Epithelial cell of prostate (primary cell): ENCODE measurements at regions not wholly inside any gene's neighbourhood (a gene's known extent, or its start where the extent isn't known, plus 50 kb on each side); places are given as distances from the start of the nearest gene placed in this dataset.

ENCODE experiments used
- DNase-seq: peaks from one replicate; pipeline ENCODE4 v3.0.0-alpha.2; 2011; ENCODE audit warnings: low read depth, low spot score
- H3K27ac ChIP-seq: fragments of 450-650 bp; 2 replicates; pipeline ENCODE4 v1.5.1; 2017; ENCODE audit warnings: mild to moderate bottlenecking

- H3K27ac ChIP-seq: no peak overlapping the region
- no peak for DNase-seq
These were observed 54.5 kb downstream of the ADRA2A start for GRCh38 chr10:111131168-111131799.

GRCh38 chr10:111137007-111137406 lies 60.2 kb downstream of the ADRA2A start:
- no peak overlapping the region for H3K27ac ChIP-seq
- DNase-seq: no peak

- H3K27ac ChIP-seq: no peak overlapping the region
- DNase-seq: no peak
These were observed 60.8 kb downstream of the ADRA2A start for GRCh38 chr10:111137587-111137986.

DNA sequence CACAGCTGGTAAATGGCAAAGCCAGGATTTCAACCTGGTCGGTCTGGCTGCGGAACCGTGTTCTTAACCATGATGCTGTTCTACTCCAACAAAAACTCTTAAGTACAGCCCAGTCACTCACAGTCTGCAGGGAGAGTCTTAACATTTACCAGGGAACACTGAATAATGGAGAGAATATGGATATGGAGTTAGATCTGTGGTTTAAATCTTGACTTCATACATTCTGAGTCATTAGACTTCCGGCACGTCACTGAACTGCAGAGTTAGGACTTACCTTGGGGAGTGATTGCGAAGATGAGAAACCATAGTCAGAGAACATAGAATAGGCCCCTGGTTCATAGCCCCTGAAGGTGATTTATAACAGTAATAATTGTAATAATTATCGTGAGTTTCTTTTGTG lies 61.7 kb downstream of the ADRA2A start:
- DNase-seq: no peak
- H3K27ac ChIP-seq: no peak overlapping the region

DNA sequence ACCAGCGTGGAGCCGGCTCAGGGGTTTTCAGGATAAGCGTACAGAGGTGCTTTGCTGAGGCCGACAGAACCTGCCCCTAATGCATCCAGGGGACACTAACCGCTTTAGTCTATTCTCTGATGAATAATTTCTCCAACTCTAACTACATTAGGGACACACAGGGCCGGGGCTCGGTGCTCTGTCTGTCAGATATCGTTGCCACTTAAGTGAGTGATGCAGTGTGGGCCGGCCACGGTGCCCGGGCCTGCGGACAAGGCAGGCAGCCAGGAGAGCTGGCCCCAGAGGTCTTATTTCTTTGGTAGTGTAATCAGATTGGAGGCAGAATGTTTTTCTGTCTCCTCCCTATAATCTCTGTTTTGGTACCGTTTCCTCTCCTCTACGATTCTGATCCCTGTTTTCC lies 62.7 kb downstream of the ADRA2A start:
- DNase-seq: no peak
- H3K27ac ChIP-seq: no peak overlapping the region

- H3K27ac ChIP-seq: no peak overlapping the region
- DNase-seq: no peak
These were observed 65.4 kb downstream of the ADRA2A start for GRCh38 chr10:111142092-111142768.

DNA sequence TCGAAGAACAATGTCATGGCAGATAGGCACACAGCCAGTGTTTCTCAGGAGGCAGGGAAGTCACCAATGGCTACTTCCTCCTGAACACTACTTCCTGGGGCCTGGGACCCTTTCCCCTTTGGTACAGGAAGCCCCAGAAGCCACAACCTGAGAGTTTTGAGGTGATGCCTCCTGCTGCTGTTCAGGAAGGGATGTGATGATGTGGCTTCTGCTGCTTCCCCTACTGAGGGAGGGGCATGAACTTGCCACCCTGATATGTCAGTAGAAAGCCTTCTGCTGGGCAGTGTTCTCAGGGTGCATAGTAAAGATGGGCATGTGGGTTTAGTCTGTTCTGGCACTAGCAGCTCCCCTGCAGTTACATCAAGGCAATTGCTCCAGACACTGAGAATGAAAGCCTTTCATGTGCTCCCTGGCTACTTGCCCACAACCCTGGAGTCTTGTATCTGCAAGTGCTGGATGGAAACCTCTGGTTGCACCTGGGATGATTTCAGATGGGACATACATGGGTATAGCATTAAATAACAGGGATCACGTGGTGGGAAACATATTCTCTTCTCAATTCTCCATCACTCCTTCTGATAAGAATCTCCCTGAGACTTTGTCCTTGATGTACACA lies 69.3 kb downstream of the ADRA2A start:
- DNase-seq: no peak
- H3K27ac ChIP-seq: no peak overlapping the region

DNA sequence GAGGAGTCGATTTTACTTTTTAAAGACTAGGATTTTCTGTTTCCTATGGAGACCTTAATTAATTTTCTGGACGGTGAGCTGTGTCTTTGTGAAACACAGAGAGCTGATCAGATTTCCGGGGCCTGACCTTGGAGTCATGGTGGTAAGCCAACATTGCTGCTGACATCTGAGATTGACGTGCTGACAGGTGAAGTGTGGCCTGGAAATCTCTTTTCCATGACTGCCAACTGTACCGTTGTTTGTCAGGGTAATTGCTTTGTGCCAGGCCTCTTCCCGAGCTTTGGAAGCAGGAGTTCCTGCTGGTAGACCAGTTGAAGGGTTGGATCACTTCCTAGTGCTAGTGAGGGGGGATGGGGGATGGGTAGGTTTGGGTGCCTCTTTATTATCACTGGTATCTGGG lies 71.2 kb downstream of the ADRA2A start:
- DNase-seq: no peak
- no peak overlapping the region for H3K27ac ChIP-seq

GRCh38 chr10:111148440-111148839 lies 71.6 kb downstream of the ADRA2A start:
- no peak for DNase-seq
- no peak overlapping the region for H3K27ac ChIP-seq

DNA sequence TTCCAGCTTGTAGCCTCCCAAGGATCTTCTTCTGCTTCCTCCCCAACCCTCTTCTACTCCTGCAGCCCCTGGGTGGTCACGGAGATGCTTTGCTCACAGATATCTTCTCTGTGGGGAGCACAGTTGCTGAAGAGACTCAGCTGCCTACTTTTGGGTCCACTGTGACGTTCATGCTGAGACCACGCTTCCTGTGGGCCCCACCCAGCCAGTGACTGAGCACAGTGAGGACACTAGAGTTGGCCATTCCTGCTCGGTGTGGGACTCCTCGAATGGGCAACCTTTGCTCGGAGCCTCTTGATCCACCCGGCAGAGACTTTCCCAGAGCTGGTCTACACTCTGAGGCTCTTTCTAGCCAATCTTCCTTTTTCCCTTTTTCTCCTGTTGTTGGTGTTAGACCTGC lies 73.9 kb downstream of the ADRA2A start:
- no peak overlapping the region for H3K27ac ChIP-seq
- DNase-seq: no peak

- DNase-seq: no peak
- H3K27ac ChIP-seq: no peak overlapping the region
These were observed 74.9 kb downstream of the ADRA2A start for GRCh38 chr10:111151595-111152307.

DNA sequence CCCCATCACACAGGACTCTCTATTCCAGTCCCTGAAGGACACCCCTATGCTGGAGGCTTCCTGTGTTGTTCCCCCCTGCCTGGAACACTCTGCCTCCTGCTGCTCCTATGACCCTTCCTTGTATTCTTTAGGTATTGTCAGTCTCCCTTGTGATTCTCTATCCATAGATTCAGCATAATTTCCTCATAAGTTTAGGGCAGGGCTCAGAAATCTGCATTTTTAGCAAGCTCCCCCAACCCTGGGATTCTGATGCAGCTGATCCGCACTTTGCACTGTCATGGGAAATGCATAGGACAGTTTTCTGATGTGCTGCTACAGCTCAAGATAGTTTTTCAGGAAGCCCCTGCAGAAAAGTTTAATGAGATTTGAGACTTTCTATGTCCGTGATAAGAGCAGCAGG lies 79.9 kb downstream of the ADRA2A start:
- no peak overlapping the region for H3K27ac ChIP-seq
- DNase-seq: no peak

DNA sequence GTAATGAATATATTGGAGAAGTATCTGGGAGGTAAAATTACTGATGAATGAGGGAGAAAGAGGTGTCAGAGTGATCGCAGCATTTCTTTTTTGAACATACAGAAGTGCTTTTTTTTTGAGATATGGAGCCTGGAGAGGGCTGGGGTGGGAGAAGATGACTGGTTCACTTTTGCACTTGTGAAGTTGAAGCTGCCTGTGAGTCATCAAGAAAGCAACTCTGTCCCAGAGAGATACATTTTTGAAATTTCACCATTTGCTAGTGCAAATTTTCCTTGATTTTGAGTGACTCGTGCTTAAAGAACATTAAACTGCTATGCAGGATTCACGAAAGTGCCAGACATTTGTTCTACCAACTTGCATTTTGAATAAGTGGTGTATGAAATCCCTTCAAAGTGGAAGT lies 81.8 kb downstream of the ADRA2A start:
- H3K27ac ChIP-seq: no peak overlapping the region
- no peak for DNase-seq

DNA sequence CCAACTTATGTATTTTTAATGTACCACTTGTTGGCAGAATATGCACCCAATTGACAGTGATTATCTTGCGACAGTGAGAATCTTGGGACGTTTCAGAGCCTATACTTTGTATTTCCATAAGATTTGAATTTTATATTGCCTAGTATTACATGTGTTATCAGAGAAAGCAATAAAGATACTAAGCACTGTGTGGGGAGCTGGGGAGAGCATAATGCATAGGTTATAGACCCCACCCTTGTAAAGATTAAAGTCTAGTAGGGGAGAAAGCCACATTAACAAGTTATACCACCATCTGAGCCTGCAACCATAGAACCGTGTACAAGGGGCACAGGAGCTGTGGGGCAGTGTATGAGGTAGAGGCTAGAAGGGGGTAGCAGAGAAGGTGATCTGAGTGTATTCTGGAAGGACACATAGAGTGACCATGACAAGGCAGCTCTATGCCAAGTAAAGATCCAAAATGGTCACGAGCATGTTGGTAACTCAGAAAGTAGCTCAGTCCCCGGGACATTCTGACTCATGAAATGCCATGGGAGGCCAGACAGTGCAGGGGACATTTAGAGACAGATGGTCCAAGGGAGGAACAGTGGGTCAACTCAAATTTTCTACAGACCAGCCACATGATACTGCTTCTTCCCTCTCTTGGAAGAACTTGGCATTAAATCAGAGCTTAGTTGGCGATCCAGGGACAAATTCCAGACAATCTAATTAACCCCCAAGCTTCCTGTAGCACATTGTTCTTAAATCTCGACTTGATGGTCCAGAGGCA lies 84.5 kb downstream of the ADRA2A start:
- DNase-seq: no peak
- H3K27ac ChIP-seq: no peak overlapping the region

DNA sequence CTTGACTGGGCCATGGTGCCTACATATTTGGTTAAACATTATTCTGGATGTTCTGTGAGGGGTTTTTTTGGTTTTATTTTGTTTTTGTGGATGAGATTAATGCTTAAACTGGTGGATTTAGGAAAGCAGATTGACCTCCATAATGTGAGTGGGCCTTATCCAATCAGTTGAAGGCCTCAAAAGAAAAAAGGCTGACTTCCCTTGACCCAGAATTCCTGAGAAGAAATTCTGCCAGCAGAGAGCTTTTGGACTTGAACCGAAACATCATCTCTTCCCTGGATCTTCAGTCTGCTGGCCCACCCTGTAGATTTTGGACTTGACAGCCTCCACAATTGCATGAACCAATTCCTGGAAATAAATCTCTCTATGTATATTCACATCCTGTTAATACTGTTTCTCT lies 94.4 kb downstream of the ADRA2A start:
- no peak for DNase-seq
- H3K27ac ChIP-seq: no peak overlapping the region

- DNase-seq: no peak
These were observed 99.0 kb downstream of the ADRA2A start for GRCh38 chr10:111175787-111176186.

GRCh38 chr10:111177379-111177778 lies 100.5 kb downstream of the ADRA2A start:
- no peak for DNase-seq
- H3K27ac ChIP-seq: no peak overlapping the region

More at GRCh38 chr10:111175787-111176186, 99.0 kb downstream of the ADRA2A start:
- no peak overlapping the region for H3K27ac ChIP-seq

DNA sequence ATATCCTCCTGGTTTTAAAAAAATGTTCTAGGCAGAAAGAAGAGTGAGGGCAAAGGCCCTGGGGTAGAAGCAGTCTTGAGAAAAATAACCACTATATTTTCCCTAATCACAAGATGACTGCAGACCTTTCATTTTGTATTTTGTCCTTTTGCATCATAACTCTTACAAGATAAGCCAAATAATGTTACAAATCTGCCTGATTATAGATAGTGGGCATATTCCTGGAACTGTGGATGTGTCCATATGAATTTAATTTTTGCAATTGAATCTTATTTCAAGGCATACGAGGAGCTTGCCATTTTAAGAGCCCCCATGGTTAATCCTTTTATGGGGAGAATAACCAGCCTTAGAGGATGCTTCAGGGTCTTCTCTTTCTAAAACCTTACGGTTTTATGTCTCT lies 102.7 kb downstream of the ADRA2A start:
- DNase-seq: no peak
- no peak overlapping the region for H3K27ac ChIP-seq

DNA sequence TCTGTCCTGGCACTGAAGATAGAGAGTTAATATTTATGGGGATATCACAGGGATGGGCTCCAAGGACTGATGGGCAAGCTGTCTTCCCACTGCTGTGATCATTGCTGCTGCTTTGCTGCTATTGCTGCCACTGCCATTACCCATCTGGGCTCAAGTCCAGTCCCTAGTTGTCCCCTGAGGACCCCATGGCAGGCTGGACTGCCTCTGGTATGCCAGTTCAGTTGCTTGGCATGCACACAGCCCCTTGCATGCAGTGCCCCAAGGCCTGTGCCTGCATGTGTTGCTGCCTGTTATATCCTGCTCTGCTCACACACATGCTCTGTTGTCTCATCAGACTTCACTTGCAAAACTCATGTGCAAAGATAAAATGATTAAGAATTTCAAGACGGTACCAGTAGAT lies 109.5 kb downstream of the ADRA2A start:
- no peak overlapping the region for H3K27ac ChIP-seq
- no peak for DNase-seq

DNA sequence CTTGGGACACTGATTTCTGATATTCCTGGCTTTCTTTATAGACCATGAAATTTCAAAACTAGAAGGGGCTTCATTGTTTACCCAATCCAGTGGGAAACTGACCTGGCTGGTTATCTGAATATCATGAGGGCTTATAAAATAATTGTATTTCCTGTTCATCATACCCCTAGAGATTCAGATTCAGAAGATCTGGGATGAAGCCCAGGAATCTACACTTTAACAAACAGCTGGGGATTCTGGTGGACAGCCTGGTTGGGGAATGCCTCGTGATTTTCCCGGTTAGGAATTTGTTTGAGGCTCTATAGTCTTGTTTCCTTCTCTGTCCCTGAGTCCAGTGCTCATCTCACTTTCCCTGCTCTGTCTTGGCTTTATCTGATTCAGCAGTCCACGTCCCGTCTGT lies 110.3 kb downstream of the ADRA2A start:
- no peak overlapping the region for H3K27ac ChIP-seq
- DNase-seq: no peak
